GM19193 (cell line): ENCODE measurements at regions not wholly inside any gene's neighbourhood (a gene's known extent, or its start where the extent isn't known, plus 50 kb on each side); places are given as distances from the start of the nearest gene placed in this dataset.

Experiments
- POLR2A ChIP-seq: IDR thresholded peaks from 4 replicates; pipeline ENCODE4 v1.6.1; 2011; ENCODE audit not compliant: insufficient read depth, insufficient read length; ENCODE audit errors: extremely low read depth

DNA sequence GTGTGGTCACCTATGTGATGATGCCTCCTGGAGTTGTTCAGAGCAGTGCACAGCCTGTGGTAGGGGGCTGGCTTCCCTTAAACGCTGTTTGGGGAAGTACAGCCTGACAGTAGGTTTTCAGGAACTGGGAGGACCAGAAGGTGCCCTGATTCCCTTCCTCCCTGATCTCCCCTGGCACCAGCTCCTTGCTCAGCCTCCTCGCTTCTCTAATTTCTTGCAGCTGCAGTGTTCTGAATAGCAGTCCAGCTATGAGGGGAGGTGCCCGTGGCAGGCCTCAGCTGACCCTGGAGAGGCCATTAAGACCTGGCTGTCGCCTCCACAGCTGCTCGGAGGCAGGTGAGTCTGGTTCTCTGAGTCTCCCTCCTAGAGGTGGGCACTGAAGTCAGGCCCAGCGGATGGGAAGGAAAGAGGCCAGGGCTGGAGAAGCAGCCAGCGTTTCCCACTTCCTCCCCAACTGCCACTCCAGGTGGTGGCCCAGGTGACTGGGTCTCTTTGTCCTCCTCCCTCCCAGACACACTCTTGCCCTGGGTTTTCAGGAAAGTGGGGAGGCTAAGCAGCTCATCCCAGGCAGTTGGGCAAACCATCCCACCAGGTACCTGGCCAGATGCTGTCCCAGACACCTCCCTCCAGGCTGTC lies 52.0 kb upstream of the RPL11 start:
- TF ChIP-seq POLR2A: no peak

- no peak for TF ChIP-seq POLR2A
These were observed 52.8 kb upstream of the RPL11 start for GRCh38 chr1:23638786-23639241.

- no peak for TF ChIP-seq POLR2A
These were observed 53.4 kb upstream of the RPL11 start for GRCh38 chr1:23638188-23638619.

GRCh38 chr1:23636009-23636408 lies 55.6 kb upstream of the RPL11 start:
- no peak for TF ChIP-seq POLR2A

- TF ChIP-seq POLR2A: no peak
These were observed 56.6 kb upstream of the RPL11 start for GRCh38 chr1:23634840-23635651.

GRCh38 chr1:23634518-23634839 lies 57.1 kb upstream of the RPL11 start:
- no peak for TF ChIP-seq POLR2A

- no peak for TF ChIP-seq POLR2A
These were observed 59.0 kb upstream of the RPL11 start for GRCh38 chr1:23632479-23633160.

DNA sequence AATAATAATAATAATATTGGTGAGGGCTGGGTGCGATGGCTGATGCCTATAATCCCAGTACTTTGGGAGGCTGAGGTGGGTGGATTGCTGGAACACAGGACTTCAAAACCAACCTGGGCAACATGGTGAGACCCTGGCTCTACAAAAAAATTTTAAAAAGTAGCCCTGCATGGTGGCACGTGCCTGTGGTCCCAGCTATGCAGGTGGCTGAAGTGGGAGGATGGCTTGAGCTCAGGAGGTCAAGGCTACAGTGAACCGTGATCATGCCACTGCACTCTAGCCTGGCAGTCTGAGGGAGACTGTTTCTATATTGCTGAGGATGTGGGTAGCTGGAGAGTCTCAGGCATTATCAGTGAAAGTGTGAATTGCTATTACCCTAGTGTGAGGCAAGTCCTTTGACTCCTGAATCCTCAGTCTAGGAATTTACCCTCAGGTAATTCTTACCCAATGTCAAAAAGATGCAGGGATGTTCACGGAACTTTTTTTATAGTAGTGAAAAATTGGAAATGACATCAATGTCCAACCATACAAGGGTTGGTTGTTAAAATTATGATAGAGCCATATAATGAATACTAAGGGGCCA lies 61.8 kb upstream of the RPL11 start:
- TF ChIP-seq POLR2A: no peak

- TF ChIP-seq POLR2A: no peak
These were observed 62.6 kb upstream of the RPL11 start for GRCh38 chr1:23628951-23629387.

- TF ChIP-seq POLR2A: no peak
These were observed 64.4 kb upstream of the RPL11 start for GRCh38 chr1:23627069-23627735.

DNA sequence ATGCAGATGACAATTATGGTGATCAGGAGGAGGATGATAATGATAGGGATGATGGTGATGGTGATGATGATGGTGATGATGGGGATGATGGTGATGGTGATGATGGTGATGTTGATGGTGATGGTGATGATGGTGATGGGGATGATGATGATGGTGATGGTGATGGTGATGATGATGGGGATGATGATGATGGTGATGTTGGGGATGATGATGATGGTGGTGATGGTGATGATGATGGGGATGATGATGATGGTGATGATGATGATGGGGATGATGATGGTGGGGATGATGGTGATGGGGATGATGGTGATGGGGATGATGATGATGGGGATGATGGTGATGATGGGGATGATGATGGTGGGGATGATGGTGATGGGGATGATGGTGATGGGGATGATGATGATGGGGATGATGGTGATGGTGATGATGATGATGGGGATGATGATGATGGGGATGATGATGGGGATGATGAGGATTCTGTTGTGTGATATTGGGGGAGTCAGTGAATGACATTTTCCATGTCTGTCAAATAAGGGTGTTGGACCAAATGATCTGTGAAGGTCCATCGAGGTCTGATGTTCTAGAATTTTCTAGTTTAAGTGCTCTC lies 65.6 kb upstream of the RPL11 start:
- TF ChIP-seq POLR2A: no peak

DNA sequence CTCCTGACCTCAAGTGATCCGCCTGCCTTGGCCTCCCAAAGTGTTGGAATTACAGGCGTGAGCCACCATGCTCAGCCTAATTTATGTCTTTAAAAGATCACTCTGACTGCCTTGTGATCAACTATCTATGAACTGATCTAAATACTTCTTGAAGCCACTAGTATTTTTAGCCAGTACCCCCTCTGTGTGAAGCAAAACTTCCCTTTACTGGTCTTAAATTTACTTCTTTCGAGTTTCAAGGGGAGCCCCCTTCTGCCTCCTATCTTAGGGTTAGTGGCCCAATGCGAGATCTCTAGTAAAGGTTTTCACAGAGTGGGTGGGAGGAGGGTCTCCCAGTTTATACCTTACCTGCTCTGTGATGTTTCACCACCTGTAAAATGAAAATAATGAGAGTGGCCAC lies 66.1 kb upstream of the RPL11 start:
- no peak for TF ChIP-seq POLR2A

GRCh38 chr1:23624440-23624839 lies 65.1 kb upstream of the ID3 start:
- no peak for TF ChIP-seq POLR2A

- no peak for TF ChIP-seq POLR2A
These were observed 63.0 kb upstream of the ID3 start for GRCh38 chr1:23622284-23622683.
